Anterior cingulate cortex (tissue), 58 donors: ENCODE measurements at regions not wholly inside any gene's neighbourhood (a gene's known extent, or its start where the extent isn't known, plus 50 kb on each side); places are given as distances from the start of the nearest gene placed in this dataset.
A peak's percentile ranks its signal among the peaks of the same experiment; 100 is the strongest.
"Not testable (repeated sequence)": the region's sequence is repeated elsewhere in the genome, so short reads cannot be mapped to it uniquely, and the experiment has no call there.

Experiments
- DNase-seq, 58 donors: peaks; one replicate each; lab custom pipeline; 2025; lab: John Stamatoyannopoulos, UW

- not testable (repeated sequence) for DNase-seq
Measured at GRCh38 chr6:20023549-20024315, 186.6 kb downstream of the ID4 start.

DNA sequence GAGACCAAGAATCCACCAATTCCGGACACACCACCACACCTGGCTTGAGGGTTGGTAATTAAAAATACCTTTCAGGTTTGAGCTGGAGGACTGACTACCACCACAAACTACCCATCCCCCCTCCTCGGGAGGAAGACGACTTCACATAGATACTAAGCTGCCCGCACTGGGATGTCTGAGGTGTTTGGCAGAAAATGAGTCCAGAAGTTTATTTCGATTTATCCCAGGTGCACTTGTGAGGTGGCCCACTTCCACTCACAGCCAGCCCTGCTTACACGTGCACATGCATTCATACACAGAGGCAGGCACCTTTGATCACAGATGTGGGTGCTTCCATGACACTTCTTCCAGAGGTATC, 187.1 kb downstream of the ID4 start:
- DNase-seq, result no peak

DNA sequence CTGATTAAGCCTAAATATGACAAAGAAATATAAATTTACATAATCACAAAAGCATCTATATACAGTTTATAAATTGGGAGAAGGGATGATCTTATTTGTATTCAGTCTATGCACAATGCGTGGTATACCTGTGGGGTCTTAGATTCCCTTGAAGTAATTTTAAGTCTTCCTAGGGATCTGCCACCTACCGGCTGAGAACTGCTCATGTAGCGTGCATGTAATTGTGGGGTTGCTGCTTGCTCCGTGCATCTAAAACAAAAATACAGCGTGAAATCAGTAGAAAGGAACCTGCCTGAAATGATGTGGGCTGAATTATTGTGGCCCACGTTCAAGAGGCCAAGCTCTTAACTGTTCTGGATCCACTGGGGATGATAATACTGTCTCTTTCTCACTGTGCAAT, 187.3 kb downstream of the MBOAT1 start:
- no peak for DNase-seq

DNA sequence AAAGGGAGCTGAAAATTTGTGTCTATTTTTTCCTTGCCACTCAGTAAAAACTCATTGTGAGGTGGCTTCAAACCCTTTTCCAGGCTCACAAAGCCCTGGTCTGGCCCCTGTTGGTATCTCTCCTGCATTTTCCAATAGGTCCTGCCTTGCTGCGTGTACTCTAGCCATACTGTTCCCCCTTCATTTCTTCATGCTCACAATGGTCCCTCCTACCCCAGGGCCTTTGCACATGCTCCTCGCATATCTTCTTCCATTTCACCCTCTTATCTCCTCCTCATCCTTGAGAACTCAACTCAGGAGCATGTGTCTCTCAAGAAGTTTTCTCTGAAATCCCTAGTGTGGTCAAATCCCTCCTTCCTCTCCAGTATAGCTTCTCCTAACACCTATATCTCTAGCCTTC, 186.6 kb downstream of the MBOAT1 start:
- DNase-seq, result no peak

DNA sequence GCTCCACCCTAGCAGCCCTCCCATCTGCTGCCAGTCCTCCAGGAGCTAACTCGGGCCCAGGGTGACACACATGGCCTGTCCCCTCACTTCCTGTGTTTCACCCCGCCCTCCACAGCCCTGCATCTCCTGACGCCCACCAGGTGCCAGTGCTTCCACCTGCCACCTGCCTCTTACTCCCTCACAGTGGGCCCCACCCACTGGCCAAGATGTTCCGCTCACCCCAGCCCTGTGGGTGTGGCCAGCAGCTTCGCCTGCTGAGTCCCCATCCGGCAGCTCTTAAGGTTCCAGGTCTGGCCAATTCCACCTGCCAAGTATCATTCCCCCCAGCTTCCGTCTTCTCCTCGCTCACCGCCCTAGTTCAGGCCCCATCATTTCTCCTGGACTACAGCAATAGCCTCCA, 184.1 kb downstream of the MBOAT1 start:
- DNase-seq, result no peak

DNA sequence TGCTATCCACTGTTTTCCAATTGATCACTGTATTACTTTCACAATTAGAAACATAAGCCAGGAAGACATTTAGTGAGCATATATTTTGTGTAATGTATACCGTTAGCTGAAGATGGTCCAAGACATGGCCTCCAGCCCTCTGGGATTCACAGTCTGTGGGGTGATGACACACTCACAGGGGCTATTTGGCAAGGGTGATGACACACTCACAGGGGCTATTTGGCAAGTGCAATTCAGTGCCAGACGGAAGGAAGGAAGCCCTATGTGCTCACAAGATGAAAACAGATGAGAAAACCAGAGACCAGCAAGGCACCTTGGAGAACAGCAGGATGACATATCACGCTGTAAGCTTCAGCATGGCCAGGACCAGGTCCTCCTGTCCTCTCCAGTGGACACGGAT, 183.7 kb downstream of the MBOAT1 start:
- no peak for DNase-seq

- no peak for DNase-seq
Measured at GRCh38 chr6:20029979-20030378, 182.3 kb downstream of the MBOAT1 start.

DNA sequence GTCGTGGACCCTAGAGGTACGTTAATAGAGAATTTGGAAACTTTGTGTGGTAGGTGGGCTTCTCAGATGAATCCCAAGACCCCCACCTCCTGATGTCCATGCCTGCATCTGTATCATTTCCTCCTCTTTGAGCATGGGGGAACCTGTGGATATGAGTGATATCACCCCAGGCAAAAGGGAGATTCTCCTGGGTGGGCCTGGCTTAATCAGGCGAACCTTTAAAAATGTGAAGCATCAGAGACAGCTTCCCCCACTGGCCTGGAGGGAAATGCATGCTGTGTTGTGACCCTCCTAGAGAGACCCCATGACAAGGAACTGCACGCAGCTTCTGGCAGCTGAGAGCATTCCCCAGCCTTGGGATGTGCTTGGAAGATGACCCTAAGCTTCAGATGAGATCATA, 180.9 kb downstream of the MBOAT1 start:
- no peak for DNase-seq

DNA sequence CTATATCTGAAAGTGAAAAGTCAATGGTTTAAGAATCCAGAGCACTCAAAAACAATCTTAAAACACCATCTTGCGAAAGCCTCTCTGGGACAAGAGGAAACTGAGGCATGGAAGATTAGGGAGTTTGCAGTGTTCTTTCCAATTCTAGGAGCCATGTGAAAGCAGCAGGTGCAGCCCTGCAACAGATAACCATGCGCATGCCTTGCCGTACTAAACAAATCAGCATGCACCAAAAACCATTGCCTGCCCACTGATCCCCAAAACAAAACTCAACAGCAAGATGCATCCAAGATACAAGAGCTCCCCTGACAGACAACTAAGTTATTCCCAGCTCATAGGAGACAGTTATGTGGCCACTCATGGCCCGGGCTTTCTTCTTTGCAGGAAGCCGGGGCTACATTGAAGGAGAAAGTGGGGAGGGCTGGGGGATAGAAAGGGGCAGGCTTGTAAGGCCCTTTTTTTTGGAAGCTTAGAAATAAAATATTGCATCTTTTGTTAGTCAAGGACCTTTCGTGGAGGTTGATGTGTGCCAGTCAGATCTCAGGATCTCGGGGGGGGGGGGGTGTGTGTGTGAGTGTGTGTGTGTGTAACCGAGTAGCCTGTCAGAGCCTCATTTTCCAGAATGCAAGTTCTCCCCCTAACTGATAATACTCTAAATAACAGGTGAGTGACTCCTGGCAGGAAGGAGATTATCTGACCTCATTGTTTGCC, 178.4 kb downstream of the MBOAT1 start:
- DNase-seq, result no peak

- no peak for DNase-seq
Measured at GRCh38 chr6:20034408-20034769, 177.9 kb downstream of the MBOAT1 start.

DNA sequence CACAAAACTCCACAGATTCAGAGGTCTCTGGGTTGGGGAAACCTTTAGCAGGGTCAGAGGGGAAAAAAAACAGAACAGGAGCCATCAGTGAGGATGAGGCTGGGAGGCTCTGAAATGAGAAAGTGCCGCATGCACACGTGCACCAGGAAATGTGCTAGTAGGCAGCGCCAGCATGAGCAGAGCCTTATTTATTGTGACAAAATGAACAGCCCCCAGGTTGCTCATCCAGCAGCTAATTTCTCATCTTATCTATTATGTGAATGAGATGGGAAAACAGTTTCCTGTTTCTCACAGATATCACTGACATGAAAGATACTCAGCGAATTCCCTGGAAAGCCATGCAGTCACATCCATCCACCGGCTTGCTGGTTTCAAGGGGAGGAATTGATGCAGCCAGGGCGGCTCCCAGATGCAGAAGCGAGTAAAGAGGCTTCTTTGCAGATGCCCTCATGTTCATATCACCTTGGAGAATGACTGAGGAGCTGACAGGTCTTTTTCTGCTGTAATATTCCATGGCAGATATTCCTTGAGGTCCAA, 176.1 kb downstream of the MBOAT1 start:
- DNase-seq, result no peak

GRCh38 chr6:20038410-20039204, 173.7 kb downstream of the MBOAT1 start:
- peak in 5 of 58 donors; percentile 3 to 17 (median 6) for DNase-seq

DNA sequence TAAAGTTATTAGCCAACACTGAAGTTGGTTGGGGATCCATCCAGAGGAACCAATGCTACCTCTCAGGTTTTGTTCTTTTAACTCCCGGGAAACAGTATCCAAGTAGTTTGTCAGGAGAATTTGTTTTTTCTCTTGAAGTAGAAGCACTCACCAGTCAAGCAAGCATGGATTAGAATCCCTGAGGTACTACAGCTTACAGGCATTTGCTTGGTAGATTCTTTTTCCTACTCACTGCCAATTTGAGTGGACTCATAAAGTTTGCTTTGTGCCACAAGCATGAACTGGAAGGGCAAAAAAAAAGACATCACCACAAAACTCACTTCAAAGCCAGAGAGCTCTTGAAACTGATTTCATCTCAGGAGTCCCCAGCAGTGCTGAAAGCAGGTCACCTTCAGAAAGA, 167.4 kb downstream of the MBOAT1 start:
- no peak for DNase-seq
